HG02571 (cell line): ENCODE measurements at regions not wholly inside any gene's neighbourhood (a gene's known extent, or its start where the extent isn't known, plus 50 kb on each side); places are given as distances from the start of the nearest gene placed in this dataset.

Source experiments
- ATAC-seq: cut with Tn5 transposase; IDR thresholded peaks from one replicate; pipeline ENCODE4 v1.9.1; 2021; ENCODE audit warnings: mild to moderate bottlenecking, moderate library complexity; ENCODE audit not compliant: unreplicated experiment

GRCh38 chr5:174229514-174230370 is 184.2 kb downstream of the NSG2 start:
- ATAC-seq = no peak

- no peak for ATAC-seq
Measured at GRCh38 chr5:174231956-174232487, 186.5 kb downstream of the NSG2 start.

GRCh38 chr5:174234388-174234787 is 188.9 kb downstream of the NSG2 start:
- no peak for ATAC-seq

- ATAC-seq = no peak
Measured at GRCh38 chr5:174235221-174236011, 189.9 kb downstream of the NSG2 start.

- no peak for ATAC-seq
Measured at GRCh38 chr5:174236070-174236469, 190.6 kb downstream of the NSG2 start.

- ATAC-seq = no peak
Measured at GRCh38 chr5:174239718-174240117, 194.2 kb downstream of the NSG2 start.

GRCh38 chr5:174242573-174242972 is 197.1 kb downstream of the NSG2 start:
- no peak for ATAC-seq

- ATAC-seq = no peak
Measured at GRCh38 chr5:174243904-174244303, 198.4 kb downstream of the NSG2 start.

GRCh38 chr5:174245516-174246075 is 200.1 kb downstream of the NSG2 start:
- ATAC-seq = no peak

GRCh38 chr5:174246743-174247142 is 201.2 kb downstream of the NSG2 start:
- ATAC-seq = no peak

GRCh38 chr5:174247301-174247700 is 201.8 kb downstream of the NSG2 start:
- no peak for ATAC-seq

- ATAC-seq = no peak
Measured at GRCh38 chr5:174251305-174252000, 205.9 kb downstream of the NSG2 start.

GRCh38 chr5:174252121-174252520 is 206.6 kb downstream of the NSG2 start:
- ATAC-seq = no peak

- ATAC-seq = no peak
Measured at GRCh38 chr5:174259696-174260420, 214.4 kb downstream of the NSG2 start.

- ATAC-seq = no peak
Measured at GRCh38 chr5:174271316-174271715, 225.8 kb downstream of the NSG2 start.

- no peak for ATAC-seq
Measured at GRCh38 chr5:174272671-174273070, 227.2 kb downstream of the NSG2 start.

- ATAC-seq = peak; percentile 94
Measured at GRCh38 chr5:174273325-174273724, 227.8 kb downstream of the NSG2 start.

GRCh38 chr5:174275959-174276358 is 230.5 kb downstream of the NSG2 start:
- no peak for ATAC-seq

GRCh38 chr5:174281089-174281760 is 235.7 kb downstream of the NSG2 start:
- no peak for ATAC-seq

- ATAC-seq = no peak
Measured at GRCh38 chr5:174281855-174282254, 236.3 kb downstream of the NSG2 start.
